HG03103 (cell line): ENCODE measurements at regions not wholly inside any gene's neighbourhood (a gene's known extent, or its start where the extent isn't known, plus 50 kb on each side); places are given as distances from the start of the nearest gene placed in this dataset.

Experiments used
- ATAC-seq: cut with Tn5 transposase; IDR thresholded peaks from one replicate; pipeline ENCODE4 v1.9.1; 2021; ENCODE audit warnings: low read depth; ENCODE audit not compliant: unreplicated experiment

DNA sequence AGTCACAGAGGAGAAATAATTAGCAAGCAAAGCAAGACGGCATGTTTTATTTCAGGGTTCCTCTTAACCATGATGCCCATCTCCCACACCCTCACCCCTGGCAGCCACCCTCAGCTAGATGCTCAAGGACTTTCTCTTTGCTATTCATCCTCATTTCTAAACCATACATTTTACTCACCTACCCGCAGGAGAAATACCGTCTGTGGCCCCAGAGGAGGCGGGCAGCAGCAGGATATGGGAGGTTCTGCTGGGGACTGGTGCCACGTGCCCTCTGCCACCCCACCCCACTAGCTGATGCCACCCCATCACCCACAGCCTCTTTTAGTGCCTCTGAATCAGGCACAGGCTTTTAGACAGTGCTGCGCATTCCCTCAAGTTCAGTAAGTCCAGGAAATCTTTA lies 168.7 kb upstream of the ITGB1 start:
- no peak for ATAC-seq

DNA sequence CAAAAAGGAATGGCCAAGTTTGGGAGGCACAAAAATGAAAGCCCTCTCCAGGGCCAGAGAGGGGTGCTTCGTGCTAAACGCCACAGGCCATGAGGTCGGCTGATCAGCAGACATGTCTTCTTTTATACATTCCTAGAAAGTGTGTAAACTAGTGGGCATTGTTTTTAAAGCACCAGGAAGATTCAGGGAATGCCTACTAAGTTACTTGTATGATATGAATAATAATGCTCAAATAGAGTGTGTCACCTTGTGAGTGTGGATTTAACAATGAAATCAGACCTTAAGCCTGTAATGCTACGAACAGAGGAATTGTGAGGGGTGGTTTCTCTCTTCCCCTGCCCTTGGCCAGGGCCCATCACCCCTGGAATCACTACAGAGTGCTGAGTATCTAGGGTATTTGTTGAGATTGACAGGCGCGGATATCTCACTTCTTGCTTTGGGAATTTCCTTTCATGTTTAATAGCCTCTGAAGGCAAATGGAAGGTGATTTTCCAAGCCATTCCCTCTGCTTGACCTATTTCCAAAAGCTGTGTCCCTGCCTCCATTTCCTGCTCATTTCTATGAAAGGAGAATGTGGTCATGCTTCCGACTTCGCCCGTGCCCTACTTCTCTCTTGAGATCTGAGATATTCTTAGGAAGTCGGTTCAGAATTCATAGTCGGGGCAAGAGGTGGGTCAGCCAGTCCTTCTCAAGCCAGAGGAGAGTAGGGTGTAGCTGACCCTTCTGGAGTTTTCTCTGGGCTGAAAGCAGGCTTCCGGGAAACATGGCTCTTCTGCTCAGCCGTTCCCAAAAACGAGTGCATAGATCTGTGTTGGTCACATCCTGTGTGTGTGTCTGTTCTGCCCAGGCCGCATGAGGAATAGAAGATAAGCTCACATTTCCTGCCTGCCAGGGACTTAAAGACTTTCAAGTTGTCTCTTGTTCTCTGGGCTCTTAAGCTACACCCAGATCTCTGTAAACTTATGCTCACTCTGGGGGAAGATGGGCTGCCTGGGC lies 167.8 kb upstream of the ITGB1 start:
- no peak for ATAC-seq

DNA sequence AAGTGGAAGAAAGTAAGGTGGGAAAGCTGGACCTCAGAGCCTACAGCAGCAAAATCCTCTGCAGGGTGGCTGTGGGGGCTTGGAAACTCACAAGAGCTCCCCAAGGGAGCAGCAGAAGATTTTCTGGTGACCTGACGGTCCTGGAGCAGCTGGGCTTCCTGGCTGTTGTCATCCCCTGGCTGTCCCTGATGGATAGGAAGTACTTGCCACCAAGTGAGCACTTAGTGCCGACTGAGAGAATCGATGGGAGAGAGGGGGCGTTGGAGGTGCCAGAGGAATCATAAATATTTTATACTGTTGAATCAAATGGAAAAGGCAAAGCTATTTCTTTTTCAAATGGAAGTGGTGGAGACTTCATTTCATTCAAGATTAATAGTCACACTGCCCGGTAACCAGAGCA lies 167.1 kb upstream of the ITGB1 start:
- no peak for ATAC-seq

DNA sequence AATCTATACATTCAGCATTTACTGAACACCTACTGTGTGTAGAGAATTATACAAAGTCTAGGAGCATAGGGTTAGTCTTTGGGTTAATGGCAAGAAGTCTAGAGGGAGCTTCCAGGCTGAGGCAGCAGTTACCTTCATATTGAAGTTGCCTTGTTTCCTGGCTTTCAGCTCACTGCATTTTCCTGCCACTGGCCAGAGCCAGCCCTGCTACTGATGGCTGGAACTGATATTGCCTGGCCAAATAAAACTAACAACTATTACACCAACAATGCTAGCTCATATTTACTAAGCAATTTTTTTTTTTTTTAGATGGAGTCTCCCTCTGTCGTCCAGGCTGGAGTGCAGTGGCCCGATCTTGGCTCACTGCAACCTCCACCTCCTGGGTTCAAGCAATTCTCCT lies 165.7 kb upstream of the ITGB1 start:
- no peak for ATAC-seq

DNA sequence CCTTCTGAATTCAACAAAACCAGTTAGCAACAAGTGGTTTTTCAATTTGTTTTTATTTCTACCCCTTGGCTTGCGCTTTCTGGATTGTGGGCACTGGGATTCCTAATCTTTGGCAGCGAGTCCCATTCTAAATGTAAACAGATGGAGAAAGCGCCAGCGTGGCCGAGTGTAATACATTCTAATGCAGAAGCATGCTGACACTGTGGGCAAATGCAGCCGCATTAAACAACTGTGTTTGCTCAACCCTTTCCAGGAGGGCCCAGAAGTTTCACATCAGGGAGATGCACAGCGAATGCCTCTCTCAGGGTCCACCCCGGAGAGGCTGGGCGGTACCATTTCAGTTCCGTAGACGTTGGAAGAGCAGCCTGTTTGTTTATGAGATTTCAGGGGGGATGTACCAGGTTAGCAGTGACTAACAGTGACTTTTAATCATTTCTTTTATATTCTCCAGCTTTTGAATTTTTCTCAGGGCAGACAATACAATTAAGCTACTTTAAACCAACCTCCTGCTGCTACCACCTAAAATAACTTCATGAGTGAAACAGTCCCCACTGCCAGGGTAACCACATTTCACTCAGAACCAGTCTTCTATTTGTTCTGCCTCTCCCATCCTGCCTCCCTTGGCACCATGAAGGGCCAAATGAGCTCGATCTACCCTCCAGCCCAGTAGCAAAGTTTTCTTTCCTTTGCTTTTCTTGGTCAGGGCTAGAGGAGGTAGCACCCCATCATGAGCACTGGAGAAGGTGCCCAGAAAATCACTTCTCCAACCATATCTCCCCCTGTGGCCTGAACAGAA lies 164.2 kb upstream of the ITGB1 start:
- ATAC-seq = no peak

DNA sequence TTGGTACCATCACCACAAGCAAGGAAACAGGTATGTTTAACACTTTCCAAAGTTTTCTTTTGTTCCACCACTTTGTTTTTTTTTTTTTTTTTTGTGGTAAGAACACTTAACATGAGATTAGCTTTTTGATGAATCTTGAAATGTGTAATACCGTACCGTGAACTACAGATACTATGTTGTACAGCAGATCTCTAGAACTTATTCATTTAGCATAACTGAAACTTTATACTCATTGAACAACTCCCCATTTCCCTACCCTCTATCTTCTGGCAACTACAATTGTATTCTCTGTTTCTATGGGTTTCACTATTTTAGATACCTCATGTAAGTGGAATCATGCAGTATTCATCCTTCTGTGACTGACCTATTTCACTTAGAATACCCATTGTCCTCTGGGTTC lies 162.7 kb upstream of the ITGB1 start:
- no peak for ATAC-seq

DNA sequence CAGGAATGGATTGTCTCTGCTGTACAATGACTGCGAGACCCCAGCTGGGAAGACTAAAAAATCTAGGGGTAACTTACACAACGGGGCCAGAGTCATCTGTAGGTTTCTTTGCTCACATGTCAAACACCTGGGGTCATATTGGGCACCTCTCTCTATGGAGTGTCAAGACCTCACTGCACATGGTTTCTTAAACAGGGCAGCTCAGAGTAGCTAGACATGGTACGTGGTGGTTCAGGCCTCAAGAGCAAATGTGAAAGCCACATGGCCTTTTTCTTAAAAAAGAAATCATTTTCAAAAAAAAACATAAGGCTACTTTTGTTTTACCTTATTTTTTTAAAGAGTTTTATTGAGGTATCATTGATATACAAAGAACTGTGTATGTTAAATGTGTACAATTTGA lies 162.2 kb upstream of the ITGB1 start:
- no peak for ATAC-seq

DNA sequence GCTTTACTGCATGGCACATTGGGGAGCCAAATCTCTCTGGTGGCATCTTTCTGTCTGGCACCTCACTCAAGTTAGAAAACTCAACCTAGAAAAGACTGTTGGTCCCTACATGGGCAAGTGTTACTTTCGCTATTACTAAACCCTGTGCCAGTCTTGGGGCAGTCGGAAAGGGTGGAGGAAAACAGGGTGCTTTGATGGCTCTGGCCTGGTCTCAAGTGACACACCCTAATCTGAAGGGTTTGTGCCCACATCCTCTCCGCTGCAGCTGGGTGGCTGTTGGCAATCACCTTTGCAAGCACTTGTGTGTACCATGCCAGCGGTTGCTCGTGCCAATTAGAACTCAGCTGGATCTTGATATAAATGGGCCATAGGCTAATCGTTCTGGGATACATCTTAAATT lies 159.8 kb upstream of the ITGB1 start:
- no peak for ATAC-seq

DNA sequence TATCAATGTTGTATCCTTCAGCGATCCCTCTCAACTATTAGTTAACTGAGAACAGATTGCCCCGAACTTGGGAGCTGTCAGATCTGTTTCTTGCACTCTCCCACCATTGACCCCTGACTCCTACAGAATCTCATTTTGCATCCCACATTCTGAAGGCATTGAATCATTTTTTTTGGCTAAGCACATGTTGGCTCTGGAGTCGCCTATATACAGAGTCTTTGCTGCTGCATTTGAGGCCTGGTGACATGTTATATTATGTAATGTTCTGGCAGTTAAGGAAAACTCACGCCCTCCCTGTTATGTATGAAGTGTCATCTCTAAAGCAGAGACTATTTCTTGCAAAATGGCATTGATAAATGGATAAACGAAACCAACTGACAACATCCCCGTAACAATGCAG lies 159.2 kb upstream of the ITGB1 start:
- no peak for ATAC-seq

DNA sequence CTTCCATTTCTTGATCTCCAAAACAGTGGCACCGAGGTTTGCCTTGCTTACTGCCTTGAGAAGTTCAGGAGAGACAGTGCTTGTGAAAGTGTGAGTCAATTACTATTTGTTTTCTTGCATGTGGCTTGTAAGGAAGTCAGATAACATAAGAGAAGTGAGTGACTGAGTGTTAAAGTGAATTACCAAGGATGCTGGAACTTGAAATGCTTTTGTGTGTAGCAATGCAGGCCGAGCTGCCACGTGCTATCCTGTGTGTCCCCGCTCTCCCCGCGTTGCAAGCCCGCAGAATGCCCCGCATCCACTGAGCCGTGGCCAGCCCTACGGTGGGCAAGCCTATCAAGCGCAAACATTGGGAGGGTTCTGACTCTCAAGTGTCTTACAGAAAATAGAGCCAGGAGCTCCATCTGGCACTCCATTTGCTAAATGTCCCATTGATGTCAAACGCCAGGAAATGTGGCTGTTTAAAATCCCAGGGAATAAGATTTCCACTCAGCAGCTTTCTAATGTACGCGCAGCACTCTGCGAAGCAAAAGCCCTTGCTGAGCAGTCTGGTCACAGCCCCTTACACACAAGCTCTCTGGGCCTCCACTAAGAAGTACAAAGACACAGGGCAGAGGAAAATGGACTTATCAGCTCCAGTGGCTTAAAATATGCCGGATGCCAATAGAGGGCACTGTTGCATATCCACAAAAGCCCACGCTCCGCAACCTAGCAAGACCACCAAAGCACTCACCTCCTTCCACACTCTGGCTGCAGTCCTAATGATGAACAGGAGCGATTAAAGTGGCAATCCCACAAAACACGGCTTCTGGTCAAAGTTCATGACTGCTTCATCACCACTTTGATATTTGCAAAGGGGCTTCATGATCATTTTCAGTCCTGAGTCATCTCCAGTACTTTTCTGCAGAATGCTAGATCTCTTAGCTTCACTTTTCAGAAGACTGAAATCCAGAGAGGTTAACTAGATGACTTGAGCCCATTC lies 158.0 kb upstream of the ITGB1 start:
- no peak for ATAC-seq

DNA sequence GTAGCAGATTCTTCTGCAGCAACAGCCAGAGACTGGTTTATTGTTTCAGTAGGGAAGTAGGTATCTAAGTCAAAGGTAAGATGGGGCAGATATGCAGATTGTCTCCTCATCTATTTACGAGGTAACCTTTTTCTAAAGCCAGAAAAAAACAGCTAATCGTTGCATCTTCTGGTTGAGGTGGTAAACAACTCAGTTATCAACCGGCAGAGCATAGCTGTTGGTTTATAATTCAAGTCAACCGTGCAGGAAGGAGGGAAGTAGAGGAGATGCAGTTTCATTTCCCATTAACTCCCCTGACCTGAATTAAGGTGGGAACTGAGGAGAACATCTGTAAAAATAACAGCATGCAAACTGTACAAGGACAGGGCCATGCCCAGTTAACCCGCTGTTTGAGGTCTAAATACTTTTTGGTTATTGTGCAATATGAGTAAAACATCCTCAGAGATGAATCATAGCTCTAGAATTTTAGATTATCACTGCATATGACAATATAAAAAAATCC lies 156.5 kb upstream of the ITGB1 start:
- no peak for ATAC-seq

DNA sequence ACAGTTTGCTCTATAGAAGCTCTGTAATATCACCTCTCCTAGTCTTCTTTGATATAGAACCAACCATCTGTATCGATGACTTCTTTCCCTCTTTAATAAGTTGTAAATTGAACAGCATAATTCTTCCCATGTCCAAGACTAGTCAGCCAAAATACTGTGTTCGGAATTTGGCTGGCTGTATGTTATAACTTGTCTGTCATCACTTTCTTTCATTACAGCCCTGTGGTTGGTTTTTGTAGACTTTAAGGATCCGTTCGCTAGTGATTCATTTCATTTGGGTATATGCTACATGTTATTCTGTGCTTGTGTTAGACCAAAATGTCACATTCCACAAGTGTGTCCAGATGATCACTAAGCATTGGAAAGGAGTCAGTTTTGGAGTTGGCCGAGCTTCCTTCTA lies 155.4 kb upstream of the ITGB1 start:
- no peak for ATAC-seq

DNA sequence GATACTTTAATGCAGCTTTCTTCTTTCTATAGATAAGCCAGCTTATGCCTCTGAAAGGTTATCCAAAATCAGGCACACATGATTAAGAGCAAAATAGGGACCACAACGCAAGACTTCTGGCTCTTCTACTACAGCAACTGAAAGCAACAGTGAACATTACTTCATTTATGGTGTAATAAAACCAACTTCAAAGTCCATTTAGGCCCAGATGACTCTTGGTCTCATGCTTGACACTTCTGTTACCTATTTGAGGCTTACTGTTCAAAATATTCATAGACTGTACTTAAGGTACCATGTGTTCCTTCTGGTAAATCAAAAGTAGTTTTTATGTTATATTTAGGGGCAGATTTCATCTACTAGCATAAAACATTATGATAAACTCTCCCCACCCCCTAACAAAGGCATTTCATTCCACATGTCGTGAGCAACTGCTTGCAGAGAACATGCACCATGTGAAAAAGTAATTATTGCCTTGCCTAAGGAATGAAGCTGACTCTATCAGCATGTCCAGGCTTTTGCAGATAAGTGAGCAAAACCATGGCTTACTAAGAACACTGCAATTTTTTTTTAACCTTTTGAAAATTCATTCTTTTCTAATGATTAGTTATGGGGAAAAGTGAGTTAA lies 154.9 kb upstream of the ITGB1 start:
- no peak for ATAC-seq

DNA sequence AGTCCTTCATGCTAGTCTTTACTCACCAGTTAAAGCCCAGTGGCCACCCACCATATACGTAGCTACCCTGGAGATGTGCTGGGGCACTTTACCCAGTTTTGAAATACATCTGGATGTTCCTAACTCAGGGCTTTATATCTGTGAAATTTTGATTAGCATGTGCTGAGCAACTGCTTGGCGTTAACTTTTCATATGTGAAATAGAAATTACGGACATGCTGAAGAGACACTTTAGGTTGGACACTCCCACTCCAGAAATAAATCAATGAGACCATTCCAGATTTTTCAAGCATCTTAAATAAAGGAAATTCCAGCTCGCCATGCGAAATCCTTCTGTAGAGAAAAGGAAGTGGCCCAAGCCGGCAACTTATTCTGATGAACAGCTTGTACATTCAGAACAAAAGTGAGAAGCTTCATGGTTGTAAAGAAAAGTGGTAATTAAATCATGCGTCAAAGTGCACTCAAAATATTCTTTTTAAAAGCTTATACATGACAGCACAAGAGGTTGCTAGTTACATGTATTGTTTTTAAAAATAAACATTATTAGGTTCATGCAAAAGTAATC lies 153.5 kb upstream of the ITGB1 start:
- no peak for ATAC-seq

DNA sequence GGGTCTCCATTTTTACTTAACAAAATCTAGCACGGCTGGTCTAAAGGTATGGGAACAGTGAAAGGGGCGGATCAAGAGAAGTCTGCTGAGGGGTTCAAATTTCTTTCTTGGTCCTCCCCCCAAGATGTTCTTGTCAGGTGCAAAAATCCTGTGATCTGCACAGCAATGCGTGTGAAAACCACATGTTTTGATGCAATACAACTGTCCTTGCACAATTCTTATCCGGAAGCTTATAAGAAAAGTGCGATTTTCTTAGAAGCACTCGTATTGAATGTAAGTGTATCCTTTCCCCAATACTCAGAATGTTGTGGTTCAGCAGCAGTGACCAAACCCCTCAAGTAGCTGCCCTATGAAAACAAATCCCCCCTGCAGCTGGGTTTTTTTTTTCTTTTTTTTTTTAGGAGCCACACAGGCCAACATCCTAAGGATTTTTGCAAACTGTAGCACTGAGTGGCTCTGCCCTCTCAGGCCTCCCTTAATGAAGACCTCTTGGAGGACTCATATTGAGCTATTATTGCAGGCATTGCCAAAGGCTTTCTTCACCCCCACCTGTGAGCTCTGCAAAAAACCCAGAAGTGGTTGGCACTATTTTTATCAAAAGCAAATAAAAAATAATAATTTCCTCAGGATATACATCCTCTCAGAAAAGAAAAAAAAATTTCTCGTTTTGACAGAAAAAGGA lies 151.9 kb upstream of the ITGB1 start:
- ATAC-seq = no peak

DNA sequence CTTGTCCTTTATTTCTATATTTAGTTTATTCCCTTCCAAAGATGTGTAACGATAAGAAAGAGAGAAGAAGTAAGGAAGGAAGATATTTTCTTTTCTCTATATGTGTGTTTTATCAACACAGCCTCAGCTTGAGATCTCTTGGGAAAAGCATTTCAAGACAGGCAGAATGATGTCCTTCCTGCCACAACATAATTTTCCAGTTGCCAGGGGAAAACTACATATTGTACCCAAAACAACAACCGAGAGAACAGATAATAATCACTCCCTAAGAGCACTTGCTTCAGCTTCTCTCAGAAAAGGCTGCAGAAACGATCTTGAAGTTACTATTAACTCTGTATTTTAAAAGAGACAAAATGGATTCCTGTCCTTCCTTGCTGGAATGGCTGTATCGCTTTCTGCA lies 151.4 kb upstream of the ITGB1 start:
- no peak for ATAC-seq

DNA sequence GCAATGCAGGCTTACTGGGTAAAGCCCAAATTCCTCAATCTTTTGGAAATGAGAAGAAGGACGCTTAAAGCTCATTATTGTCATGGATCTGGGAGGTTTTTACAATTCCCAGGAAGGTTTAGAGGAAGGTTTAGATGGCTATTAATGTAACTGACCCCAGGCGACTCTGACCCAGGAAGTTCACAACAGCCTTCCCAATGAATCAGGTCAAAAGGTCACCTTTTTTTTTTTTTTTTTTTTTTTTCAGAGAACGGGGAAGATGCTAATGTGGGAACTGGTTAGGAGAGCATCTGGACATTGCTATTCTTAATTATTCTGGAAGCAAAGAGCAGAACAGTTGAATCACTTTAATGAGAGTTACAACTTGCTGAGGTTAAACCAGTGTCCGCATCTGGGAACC lies 149.9 kb upstream of the ITGB1 start:
- ATAC-seq = no peak

DNA sequence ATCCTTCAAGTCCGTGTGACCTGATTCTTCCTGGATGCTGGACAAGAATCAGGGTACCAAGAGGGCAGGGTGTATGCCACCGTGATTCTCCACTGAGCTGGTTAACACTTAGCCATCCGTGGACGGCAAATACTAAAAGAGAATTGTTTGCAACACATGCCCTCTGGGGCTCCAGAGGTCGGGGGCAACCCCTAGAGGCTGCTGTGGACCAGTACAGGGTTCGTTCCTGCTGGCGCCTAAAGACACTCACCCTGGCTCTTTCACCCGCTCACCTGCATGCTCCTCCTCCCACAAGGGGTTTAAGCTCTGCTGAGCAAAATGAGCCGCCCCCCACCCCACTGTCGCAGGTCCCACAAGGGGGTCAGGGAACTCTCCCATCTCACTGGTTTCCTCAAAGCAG lies 148.7 kb upstream of the ITGB1 start:
- no peak for ATAC-seq

DNA sequence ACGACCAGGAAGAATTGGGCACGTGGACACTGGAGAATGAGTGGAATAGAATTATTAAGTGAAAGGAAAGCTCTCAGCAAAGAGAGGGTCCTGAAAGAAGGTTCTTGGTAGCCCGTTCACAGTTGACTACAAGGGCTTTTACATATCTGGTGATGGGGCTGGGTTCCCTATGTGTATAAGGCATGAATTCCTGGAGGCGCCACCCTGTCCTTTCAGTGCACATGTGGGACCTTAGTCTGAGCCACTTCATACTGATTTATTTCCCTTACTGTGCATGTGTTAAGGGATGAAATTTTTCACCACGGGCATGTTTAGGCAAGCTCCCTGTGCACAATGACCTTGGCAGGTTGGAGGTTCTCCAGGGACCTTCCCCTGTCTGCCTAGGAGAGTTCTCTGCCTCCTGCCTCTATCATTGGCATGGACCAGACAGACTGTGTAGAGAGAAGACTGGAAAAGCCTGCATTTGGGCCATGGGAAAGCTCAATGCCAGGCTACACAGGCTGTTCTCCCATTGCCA lies 145.9 kb upstream of the ITGB1 start:
- no peak for ATAC-seq
